ENCODE measurements at regions not wholly inside any gene's neighbourhood (a gene's known extent, or its start where the extent isn't known, plus 50 kb on each side); places are given as distances from the start of the nearest gene placed in this dataset.
A peak's percentile ranks its signal among the peaks of the same experiment; 100 is the strongest.
"Not testable (repeated sequence)": the region's sequence is repeated elsewhere in the genome, so short reads cannot be mapped to it uniquely, and the experiment has no call there.

DNA sequence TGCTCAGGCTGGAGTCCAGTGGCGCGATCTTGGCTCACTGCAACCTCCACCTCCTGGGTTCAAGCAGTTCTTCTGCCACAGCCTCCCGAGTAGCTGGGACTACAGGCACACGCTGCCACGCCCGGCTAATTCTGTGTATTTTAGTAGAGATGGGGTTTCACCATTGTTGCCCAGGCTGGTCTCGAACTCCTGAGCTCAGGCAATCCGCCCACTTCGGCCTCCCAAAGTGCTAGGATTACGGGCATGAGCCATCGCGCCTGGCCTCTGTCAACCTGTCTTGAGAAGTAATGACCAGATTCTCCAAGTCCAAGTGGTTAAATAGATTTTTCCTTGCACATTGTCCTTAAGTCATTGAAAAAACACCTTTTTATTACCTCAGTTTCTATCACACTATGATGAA is 283.7 kb downstream of the KCNJ2 start:
- not testable (repeated sequence) for DNase-seq

DNA sequence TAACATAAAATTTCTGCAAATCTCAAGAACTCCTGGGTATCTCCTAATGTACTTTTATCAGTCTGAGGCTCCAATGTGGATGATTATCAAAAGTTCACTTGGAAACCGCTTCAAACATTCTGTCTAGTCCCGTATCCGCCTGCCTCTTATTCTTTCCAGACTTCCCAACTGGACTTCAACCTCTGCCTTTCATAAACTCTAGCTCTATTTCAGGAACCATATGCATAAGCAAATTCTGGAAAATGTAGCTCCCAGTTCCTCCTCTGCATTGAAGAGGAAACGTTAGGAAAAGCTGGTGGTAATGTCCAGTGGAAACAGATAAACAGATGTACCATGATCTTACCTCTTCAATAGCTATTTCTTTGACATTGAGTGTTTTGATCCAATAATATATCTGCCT is 285.0 kb downstream of the KCNJ2 start:
- no peak for DNase-seq

DNA sequence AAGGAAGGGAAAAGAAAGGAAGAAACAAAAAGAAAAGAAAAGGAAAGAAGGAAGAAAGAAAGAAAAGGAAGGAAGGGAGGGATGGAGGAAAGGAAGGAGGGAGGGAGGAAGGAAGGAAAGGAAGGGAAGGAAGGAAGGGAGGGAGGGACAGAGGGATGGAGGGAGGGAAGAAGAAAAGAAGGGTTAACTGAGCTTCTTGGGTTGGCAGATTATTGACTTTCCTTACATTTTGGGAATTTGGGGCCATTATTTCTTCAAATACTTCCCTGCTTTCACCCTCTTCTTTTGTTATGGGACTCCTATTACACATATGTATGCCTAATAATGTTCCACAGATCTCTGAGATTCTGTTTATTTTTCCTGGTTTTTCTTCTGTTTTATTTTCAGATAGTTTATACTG is 285.6 kb downstream of the KCNJ2 start:
- no peak for DNase-seq

DNA sequence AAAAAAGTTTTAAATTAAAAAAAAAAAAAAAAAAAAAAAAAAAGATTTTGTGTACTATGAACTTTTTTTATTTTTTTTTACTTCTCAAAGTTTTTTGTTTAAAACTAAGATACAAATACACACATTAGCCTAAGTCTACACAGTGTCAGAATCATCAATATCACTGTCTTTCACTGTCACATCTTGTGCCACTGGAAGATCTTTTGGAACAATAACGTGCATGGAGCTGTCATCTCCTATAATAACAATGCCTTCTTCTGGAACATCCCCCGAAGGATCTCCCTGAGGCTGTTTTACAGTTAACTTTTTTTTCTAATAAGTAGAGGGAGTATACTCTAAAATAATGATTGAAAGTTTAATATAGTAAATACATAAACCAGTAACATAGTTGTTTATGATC is 295.7 kb downstream of the KCNJ2 start:
- DNase-seq: no peak

DNA sequence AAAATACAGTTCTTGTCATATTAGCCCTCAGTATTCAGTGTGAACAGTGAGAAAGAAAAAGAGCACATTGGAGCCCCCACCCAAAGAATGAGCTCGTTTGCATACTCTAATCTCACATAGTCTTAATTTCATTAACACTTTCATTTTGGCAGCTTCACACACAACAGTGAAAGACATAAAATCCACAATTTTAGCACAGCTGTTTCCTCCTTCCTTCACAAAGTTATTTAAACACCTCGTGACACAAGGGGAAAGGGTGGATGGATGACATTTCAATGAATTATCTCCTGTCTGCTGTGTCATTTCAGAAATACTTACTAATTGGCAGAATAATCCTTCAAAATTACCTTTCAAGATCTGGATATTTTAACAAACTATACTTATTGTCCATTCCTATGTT is 299.3 kb downstream of the KCNJ2 start:
- DNase-seq: no peak

DNA sequence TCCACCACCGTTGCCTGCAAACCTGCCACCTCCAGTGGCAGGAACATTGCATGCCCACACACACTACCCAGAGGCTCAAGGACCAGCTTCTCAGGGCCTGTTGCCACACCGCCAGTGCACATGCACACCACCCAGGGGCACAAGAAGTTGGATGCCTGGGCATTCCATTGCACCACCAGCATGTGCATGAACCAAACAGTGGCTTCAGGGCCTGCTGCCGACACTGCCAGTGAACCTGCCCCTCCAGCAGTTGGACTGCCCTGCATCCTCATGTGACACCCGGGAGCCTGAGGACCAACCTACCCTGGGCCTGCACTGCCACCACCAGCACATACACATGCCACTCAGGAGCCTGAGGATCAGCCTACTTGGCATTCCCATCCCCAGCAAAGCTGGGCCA is 303.7 kb downstream of the KCNJ2 start:
- DNase-seq: no peak

DNA sequence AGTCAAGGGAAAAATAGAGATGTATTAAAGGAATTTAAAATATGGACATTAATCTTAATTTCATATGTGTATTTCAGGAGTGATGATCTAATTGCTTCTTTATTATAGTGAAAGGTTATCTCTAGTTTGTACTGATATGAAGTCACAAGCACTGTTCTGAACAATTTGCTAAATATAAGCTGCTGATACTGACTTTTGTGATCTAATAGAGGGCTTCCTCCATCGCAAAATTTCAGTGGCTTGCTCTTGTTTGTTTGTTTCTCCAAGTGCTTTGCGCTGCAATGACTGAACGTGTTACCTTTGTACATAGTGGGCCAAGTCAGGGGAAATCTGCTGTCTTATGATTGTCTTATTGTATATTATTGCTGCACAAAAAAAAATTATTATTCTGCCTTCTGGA is 307.0 kb downstream of the KCNJ2 start:
- no peak for DNase-seq

DNA sequence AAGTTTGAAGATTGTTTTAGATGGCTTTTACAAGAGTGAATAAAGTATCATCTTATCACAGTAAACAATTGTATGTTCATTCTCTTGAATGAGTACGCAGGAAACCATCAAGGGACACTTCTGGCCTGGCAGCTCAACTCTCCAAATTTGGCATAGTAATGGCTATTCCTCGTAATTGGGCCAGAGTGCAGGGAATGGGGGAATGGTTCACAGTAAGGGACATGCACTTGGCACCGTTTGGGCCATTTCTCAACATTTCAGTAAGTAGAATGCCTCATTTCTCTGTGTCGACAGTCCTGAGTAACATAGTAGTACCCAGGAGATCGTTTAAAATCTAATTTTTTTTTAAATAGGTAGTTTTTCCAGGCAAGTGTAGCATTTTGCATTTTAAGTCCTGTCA is 309.6 kb downstream of the KCNJ2 start:
- DNase-seq: no peak

DNA sequence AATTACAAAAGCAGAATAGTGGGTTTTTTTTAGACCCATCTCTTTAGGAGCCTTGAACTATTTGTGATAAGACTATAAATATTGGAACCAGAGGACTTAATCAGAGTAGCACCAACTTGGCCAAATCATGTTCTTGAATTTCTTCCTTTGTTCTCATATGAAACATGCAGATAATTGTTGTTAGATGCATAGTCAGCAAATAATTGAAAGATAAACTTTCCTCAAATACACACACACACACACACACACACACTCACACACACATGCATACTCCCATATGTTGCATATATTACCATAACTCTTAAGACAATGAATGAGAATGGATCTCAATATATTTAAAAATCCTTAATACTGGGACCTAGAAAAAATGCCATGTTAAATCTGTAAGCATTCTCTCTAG is 310.4 kb downstream of the KCNJ2 start:
- DNase-seq: no peak

DNA sequence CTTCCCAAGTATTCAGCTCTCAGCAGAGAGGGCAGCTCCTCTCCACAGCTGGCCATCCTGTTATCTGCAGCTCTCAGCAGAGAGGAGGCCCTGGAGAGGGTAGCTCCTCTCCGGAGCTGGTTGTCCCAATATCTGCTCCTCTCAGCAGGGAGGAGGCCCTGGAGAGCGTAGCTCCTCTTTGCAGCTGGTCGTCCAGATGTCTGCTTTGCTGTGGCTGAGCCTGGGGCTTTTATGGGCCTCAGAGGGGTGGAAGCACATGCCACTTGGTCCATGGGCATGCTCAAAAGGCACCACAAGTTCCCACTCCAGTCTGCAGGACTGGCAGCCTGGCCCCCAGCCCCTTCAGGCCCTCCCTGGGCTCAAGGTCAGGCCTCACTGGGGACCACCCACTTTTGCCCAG is 314.3 kb downstream of the KCNJ2 start:
- no peak for DNase-seq

DNA sequence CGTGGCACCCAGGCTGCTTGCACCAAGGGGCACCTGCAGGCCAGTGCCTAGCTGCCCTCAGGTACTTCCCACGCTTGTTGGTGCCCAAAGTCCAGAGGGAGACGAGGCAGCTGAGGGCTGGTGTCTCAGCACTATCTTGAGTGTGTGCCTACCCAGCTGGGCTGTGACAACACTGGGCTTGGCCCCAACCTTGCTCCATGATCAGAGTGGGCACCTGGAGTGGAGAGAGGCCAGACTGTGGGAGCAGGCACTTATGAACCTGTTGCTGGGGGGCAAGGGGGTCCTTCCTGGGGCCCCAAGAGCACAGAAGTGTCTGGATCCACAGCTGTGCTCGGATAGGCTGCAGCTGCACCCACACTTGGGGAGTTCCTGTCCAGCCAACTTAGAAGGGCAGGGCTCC is 314.7 kb downstream of the KCNJ2 start:
- DNase-seq: no peak

DNA sequence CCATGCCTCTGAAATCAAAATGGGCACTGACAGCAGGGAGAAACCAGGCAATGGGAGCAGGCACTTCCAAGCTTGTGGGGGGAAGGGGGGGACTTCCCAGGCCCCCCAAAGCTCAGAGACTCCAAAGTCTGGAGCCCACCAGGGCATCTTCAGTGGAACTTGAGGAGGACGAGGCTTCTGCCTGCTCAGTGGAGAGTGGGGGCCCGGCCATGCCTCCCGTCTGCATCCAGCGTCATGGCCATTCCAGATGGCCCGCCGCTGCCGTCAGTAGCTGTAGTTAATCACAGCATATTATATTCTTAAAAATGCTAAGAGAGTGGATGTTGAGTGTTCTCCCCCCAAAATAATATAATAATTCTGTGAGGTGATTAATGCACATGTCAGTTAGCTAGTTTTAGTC is 315.2 kb downstream of the KCNJ2 start:
- no peak for DNase-seq

DNA sequence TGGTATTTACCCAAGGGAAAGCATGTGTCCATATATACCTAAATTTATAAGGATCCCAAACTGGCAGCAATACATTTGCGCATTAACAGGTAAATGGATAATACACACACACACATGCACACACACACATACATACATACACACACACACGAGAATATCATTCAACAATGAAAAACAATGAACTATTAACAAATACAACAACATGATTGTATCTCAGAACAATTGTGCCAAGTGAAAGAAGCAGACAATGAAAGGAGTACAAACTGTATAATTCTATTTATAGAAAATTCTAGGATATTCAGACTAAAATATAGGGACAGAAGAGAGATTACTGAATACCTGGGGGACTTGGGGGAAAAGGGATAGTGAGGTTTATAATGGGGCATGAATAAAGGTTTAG is 323.0 kb downstream of the KCNJ2 start:
- DNase-seq: no peak

DNA sequence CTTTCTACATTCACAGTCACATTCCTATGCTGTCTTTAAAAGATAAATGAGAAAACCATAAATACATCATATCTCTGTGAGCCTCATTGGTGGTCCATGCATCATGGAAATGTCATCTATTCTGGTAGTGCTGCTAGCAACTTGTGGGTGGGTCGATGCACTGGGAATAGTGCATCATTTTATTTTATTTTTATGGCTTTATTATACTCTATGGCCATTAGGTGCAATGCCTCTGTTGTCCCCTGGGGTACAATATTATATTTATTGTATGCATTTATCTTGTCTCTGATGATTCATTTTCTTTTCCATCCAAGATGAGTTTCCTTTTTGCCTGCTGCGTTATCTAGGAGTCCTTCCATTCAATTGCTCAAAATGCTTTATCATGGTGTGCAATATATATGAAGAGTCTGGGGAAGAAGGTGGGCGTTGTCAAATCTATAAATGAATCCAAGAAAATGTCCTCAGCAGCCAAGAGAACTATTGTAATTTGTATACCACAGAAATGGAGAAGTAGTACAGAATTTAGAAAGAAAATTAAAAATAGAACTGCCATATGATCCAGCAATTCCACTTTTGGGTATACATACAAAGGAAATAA is 324.0 kb downstream of the KCNJ2 start:
- DNase-seq: no peak

DNA sequence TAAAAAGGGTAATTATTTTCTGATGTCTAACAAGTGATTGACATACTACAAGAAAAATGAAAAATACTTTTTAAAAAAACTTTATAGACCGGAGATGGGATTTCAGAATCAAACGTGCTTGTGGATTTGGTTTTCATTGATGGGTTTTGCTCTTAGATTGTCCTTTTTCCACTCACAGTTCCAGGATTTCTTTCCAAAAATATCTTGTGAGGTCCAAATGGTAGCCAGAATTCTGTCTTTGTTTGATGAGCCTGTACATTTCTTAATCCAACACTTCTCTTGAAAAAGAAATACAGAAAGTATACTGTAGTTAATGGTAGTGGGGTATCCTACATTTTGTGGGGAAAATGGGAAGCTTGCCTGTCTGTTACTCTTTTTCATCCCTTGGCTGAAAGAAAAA is 329.3 kb downstream of the KCNJ2 start:
- no peak for DNase-seq

DNA sequence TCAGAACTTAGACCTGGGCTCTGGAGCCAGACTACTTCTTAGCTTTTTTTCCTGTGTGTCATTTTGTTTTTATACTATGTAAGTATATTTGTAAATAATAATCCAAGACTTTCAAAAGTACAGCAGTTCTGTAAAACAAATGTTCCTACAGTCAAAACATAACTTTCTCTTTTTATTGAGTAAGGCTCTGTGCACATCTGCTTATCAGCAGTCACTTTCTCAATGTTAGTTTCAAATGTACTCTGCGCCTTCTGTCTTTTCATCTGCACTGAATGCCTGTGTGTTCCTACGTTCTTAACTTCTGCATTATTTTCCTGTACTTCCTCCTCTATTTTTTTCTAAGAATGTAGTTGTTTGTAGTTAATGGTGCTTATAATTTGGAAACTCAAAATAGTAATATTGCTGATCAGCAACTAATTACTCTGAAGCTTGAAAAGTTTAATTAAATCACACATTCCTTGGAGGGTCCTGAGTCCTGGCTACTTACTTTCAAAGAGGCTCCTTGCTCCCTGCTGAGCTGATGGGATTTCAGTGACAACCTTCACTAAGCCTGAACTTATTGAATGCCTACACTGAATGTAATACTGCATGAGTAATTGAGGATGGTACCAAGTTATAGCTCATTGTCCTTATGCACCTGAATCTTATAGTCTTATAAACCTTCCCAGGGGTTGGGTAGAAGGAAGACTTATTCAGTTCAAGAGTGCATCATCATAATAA is 329.9 kb downstream of the KCNJ2 start:
- DNase-seq: no peak

DNA sequence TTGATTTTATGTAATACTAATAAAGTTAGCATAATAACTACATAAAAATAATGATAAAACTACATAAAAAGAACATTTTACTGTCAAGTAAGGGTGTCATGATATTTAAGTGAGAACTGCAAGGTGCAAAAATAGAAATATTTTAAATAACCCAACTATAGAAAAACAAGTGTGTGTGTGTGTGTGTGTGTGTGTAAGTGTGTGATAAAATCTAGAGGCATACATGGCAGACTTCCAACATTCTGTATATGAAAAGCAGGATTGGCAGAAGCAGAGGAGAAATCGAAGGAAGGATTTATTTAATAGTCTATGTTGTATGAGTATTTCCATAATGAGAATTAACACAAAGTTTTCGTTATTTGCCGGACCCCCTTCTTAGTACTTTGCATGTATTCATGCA is 334.1 kb downstream of the KCNJ2 start:
- DNase-seq: no peak

DNA sequence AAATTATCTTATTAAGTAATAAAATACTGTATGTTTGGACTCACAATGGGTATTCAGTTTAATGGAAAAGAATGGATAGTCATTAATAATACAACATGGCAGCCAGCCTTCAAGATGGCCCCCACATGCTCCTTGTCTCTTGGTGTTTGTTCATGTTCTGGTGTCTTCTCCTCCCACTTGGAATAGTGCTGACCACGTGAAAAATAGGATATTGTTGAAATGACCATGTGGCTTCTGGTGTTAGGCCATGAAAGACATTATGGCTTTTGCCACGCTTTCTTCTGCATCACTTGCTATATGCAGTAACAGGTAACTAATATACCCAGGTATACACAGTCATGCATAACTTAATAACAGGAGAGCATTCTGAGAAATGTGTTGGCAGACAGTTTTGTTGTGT is 341.0 kb downstream of the KCNJ2 start:
- DNase-seq: no peak

DNA sequence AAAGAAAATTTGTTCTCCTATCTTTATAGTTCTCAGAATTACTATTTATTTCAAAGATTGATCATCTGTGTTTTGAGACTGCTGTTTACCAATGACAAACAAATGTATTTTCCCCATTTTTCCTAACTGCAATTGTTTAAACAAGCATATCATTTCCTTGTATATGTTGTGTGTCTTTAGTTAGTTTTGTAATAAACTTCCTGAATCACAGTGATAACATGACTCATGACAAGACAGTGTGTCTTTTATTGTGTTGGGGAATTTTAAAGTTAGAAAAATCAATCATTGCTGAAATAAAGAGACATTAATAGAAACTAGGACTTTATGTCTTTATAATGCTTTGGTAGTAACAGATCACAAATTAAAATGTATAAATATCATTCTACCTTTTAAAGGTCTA is 348.5 kb downstream of the KCNJ2 start:
- no peak for DNase-seq

DNA sequence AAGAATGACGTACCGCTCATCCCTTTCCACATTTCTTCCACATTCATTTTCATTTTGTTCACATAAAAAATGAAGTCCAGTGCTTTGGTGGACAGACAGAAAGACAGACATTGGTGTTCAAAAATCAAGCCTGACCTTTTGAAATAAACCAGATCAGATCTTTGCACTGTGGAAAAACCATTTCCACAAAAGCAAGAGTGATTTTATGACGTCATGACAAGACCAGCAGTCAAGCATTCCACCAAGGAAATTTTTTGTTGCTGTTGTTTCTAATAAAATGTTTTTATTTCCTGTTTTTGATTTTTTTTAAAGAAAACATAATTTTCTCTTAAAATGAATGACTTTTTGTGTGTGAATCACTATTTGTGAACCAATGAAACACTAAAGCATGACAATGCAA is 350.0 kb downstream of the KCNJ2 start:
- DNase-seq: no peak

DNA sequence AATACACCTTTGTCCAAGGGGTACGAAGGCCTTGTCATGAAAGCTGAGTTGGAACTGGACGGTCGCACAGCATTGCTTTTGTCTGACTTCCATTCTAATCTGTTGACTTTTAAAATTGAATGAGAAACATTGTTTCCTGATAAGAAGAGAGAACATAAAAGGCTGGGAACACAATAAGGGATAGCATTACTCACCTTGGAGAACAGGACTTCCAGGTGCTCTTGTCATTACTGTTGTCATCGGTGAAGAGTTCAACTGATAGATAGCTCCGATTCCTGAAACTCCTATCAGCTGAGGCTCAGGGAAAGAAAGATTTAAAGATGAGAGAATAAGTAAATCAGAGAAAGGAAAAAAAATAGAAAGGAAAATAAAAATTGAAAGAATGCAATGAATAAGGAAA is 351.1 kb downstream of the KCNJ2 start:
- DNase-seq: peak; percentile 9

DNA sequence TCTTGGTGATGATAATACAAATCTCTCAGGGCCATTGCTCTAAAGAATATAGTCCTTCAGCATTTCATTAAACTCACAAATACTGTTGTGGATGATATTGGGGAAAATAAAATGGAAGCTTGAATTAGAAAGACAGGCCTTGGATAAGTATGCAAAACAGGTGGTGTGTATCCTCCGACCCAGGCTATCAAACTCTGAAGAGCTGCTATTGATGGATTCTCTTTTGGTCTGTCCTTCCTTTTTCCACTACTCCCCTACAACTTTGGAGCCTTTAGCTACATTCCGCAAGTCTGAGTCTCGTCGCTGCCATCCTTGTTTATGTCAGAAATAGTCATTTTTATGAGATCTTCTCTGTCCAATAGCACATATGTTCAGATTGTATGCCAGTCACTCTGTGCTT is 351.6 kb downstream of the KCNJ2 start:
- no peak for DNase-seq

DNA sequence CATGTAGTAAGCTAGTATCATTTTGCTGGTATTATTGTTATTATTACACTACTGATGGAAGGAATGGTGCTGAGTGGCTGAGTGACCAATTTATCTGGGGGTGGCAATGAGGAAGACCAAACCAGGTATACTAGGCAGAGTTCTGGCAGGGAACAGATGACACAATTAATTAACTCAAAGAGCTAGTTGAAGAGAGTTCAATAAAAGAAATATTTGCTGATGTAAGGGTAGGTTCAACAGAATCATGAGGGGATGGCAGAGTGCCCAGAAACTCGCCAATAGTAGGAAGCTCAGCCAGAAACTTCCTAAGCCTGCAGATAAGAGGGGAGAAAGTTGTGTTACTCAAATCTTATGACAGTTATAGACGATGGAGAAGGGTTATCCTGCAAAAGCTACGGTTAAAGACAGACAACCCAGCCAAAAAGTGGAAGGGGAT is 352.5 kb downstream of the KCNJ2 start:
- DNase-seq: peak; percentile 19

DNA sequence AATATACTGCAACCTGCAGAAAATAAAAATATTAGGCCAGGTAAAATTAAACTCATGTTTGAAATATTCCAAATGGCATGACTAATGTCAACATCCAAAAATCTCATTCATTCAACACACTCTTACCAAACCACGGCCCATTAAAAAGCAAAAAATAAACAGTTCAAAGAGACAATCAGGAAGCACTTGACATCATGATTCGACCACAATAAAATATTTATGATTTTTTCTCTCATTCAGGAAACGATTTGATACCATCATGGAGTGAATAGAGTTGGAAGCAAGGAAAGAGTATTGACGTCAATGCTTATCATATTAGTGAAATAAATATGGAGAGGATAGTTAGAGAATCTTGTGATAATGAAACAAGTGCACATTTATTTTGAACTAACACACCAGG is 354.1 kb downstream of the KCNJ2 start:
- DNase-seq: peak; percentile 3

DNA sequence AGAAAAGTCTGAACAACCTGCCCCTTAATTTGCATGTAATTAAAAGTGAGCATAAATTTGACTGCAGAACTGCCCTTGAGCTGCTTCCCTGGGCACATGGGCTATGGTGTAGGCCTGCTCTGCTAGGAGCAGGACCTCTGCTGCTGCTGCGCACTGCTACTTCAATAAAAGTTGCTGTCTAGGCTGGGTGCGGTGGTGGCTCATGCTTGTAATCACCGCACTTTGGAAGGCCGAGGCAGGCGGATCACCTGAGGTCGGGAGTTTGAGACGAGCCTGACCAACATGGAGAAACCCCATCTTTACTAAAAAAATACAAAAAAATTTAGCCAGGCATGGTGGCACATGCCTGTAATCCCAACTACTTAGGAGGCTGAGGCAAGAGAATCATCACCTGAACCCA is 355.7 kb downstream of the KCNJ2 start:
- DNase-seq: not testable (repeated sequence)

Measured in NCI-H510A (cell line).